H9 (cell line): ENCODE measurements at regions not wholly inside any gene's neighbourhood (a gene's known extent, or its start where the extent isn't known, plus 50 kb on each side); places are given as distances from the start of the nearest gene placed in this dataset.

Experiments used
- DNase-seq: peaks from one replicate; pipeline ENCODE4 v3.0.0-alpha.2; 2017
- H2AFZ ChIP-seq: one replicate; pipeline ENCODE4 v1.6.1; 2013; ENCODE audit warnings: mild to moderate bottlenecking, low read length, control low read depth, moderate library complexity
- H2AK5ac ChIP-seq: 2 replicates; pipeline ENCODE4 v1.6.1; 2013; ENCODE audit warnings: low read length, control low read depth, mixed read lengths; ENCODE audit not compliant: insufficient read length
- H2BK120ac ChIP-seq: one replicate; pipeline ENCODE4 v1.6.1; 2013; ENCODE audit warnings: low read depth, mild to moderate bottlenecking, low read length, control low read depth, inconsistent platforms; ENCODE audit not compliant: poor library complexity, severe bottlenecking
- H2BK12ac ChIP-seq: 2 replicates; pipeline ENCODE4 v1.6.1; 2013; ENCODE audit warnings: low read length, control low read depth, mixed read lengths, low read depth; ENCODE audit not compliant: insufficient read length
- H2BK15ac ChIP-seq: 2 replicates; pipeline ENCODE4 v1.6.1; 2013; ENCODE audit warnings: low read depth, low read length, control low read depth
- H2BK20ac ChIP-seq: one replicate; pipeline ENCODE4 v1.6.1; 2013; ENCODE audit warnings: low read depth, mild to moderate bottlenecking, low read length, control low read depth, inconsistent platforms; ENCODE audit not compliant: poor library complexity, severe bottlenecking
- H2BK5ac ChIP-seq: 2 replicates; pipeline ENCODE4 v1.6.1; 2013; ENCODE audit warnings: low read length, control low read depth, mixed read lengths; ENCODE audit not compliant: insufficient read length
- H3K14ac ChIP-seq: 2 replicates; pipeline ENCODE4 v1.6.1; 2013; ENCODE audit warnings: low read length, control low read depth; ENCODE audit not compliant: insufficient read depth
- H3K18ac ChIP-seq: 2 replicates; pipeline ENCODE4 v1.6.1; 2013; ENCODE audit warnings: low read depth, mild to moderate bottlenecking, mixed read lengths, low read length, control low read depth; ENCODE audit not compliant: insufficient read length
- H3K23ac ChIP-seq: 2 replicates; pipeline ENCODE4 v1.6.1; 2013; ENCODE audit warnings: low read length, control low read depth, mixed read lengths, low read depth; ENCODE audit not compliant: insufficient read length
- H3K23me2 ChIP-seq: 2 replicates; pipeline ENCODE4 v1.6.1; 2013; ENCODE audit warnings: low read depth, mild to moderate bottlenecking, mixed read lengths, low read length, control low read depth; ENCODE audit not compliant: insufficient read length, poor library complexity, severe bottlenecking
- H3K27ac ChIP-seq: 2 replicates; pipeline ENCODE4 v1.5.1; 2013; ENCODE audit warnings: low read length, control low read depth, mixed read lengths, low read depth; ENCODE audit not compliant: insufficient read length
- H3K27me3 ChIP-seq: 2 replicates; pipeline ENCODE4 v1.6.1; 2013; ENCODE audit warnings: low read length, control low read depth, inconsistent platforms; ENCODE audit not compliant: insufficient read depth
- H3K4ac ChIP-seq: 2 replicates; pipeline ENCODE4 v1.6.1; 2013; ENCODE audit warnings: low read depth, mild to moderate bottlenecking, control low read depth, inconsistent platforms, low read length, moderate library complexity
- H3K4me1 ChIP-seq: 2 replicates; pipeline ENCODE4 v1.6.1; 2013; ENCODE audit warnings: low read length, control low read depth, inconsistent platforms; ENCODE audit not compliant: insufficient read depth
- H3K4me2 ChIP-seq: 2 replicates; pipeline ENCODE4 v1.6.1; 2013; ENCODE audit warnings: low read length, control low read depth, mixed read lengths; ENCODE audit not compliant: insufficient read length, insufficient read depth
- H3K56ac ChIP-seq: 2 replicates; pipeline ENCODE4 v1.6.1; 2013; ENCODE audit warnings: low read depth, mild to moderate bottlenecking, mixed read lengths, low read length, control low read depth; ENCODE audit not compliant: insufficient read length
- H3K79me1 ChIP-seq: 2 replicates; pipeline ENCODE4 v1.6.1; 2013; ENCODE audit warnings: low read depth, mild to moderate bottlenecking, moderate library complexity, low read length, control low read depth, inconsistent platforms; ENCODE audit not compliant: insufficient read depth, poor library complexity, severe bottlenecking
- H3K79me2 ChIP-seq: 2 replicates; pipeline ENCODE4 v1.6.1; 2013; ENCODE audit warnings: low read length, control low read depth, inconsistent platforms; ENCODE audit not compliant: insufficient read depth
- H3K9ac ChIP-seq: 2 replicates; pipeline ENCODE4 v1.6.1; 2013; ENCODE audit warnings: low read length, control low read depth, mixed read lengths; ENCODE audit not compliant: insufficient read length; ENCODE audit errors: extremely low read depth
- H3K9me3 ChIP-seq: one replicate; pipeline ENCODE4 v1.6.1; 2013; ENCODE audit warnings: low read depth, low read length, inconsistent platforms; ENCODE audit not compliant: control insufficient read depth
- H3T11ph ChIP-seq: one replicate; pipeline ENCODE4 v1.6.1; 2013; ENCODE audit warnings: mild to moderate bottlenecking, low read length, control low read depth, inconsistent platforms
- H4K20me1 ChIP-seq: one replicate; pipeline ENCODE4 v1.6.1; 2013; ENCODE audit not compliant: control insufficient read depth, insufficient read length, insufficient read depth
- H4K5ac ChIP-seq: 2 replicates; pipeline ENCODE4 v1.6.1; 2013; ENCODE audit warnings: low read depth, mild to moderate bottlenecking, mixed read lengths, low read length, control low read depth; ENCODE audit not compliant: insufficient read length
- H4K8ac ChIP-seq: replicated peaks from 2 replicates; pipeline ENCODE4 v1.6.1; 2013; ENCODE audit warnings: low read length, control low read depth, mixed read lengths, low read depth; ENCODE audit not compliant: insufficient read length
- H4K91ac ChIP-seq: 2 replicates; pipeline ENCODE4 v1.6.1; 2013; ENCODE audit warnings: low read depth, mild to moderate bottlenecking, moderate library complexity, mixed read lengths, low read length, control low read depth; ENCODE audit not compliant: insufficient read length
- H3K27ac Mint-ChIP-seq, 3 experiments: 2 replicates in 2 of 3; 3 replicates in 1 of 3; pipeline ENCODE4 v1.8.0; 2020 to 2021; ENCODE audit warnings: mixed read lengths in 3 of 3, mild to moderate bottlenecking in 1 of 3, moderate library complexity in 1 of 3
- H3K27me3 Mint-ChIP-seq: 2 replicates; pipeline ENCODE4 v1.8.0; 2021; ENCODE audit warnings: low read depth, mild to moderate bottlenecking, moderate library complexity, mixed read lengths
- H3K36me3 Mint-ChIP-seq, 3 experiments: 2 replicates in 2 of 3; 3 replicates in 1 of 3; pipeline ENCODE4 v1.8.0; 2020 to 2021; ENCODE audit warnings: low read depth in 3 of 3, mixed read lengths in 3 of 3; ENCODE audit not compliant: insufficient read depth in 1 of 3
- H3K4me1 Mint-ChIP-seq, 2 experiments: 2 replicates each; pipeline ENCODE4 v1.8.0; 2020; ENCODE audit warnings: mixed read lengths in 2 of 2
- H3K4me3 Mint-ChIP-seq, 2 experiments: 2 replicates in 1 of 2; 3 replicates in 1 of 2; pipeline ENCODE4 v1.8.0; 2020 to 2021; ENCODE audit warnings: mild to moderate bottlenecking in 2 of 2, mixed read lengths in 2 of 2, moderate library complexity in 1 of 2
- H3K9me3 Mint-ChIP-seq, 2 experiments: 2 replicates in 1 of 2; 3 replicates in 1 of 2; pipeline ENCODE4 v1.8.0; 2020; ENCODE audit warnings: mild to moderate bottlenecking in 2 of 2, mixed read lengths in 2 of 2, moderate library complexity in 1 of 2
- CTCF ChIP-seq: fragments of 200-600 bp; sonication (generic); conservative IDR thresholded peaks from 3 replicates; pipeline ENCODE4 v1.8.0; 2021; ENCODE audit warnings: antibody characterized with exemption, mild to moderate bottlenecking
- WGBS: extraction: QIAGEN DNeasy Blood & Tissue Kit; methylation state at CpG from one replicate; pipeline ENCODE4 v1.1.7; 2013; ENCODE audit warnings: missing lambda C conversion rate, low lambda C conversion rate, mixed read lengths; ENCODE audit not compliant: insufficient read length; ENCODE audit errors: extremely low coverage; 5-methylcytosine and 5-hydroxymethylcytosine counted together

GRCh38 chr4:11895766-11896165, 467.1 kb upstream of the HS3ST1 start:
- H2AK5ac ChIP-seq: no peak overlapping the region
- H4K91ac ChIP-seq: no peak overlapping the region
- H3K4me1 Mint-ChIP-seq: peaks cover 5 to 6% of the 10 kb centered on the region in 2 experiments; a peak in 2 of 4 replicates
- H3K9ac ChIP-seq: no peak overlapping the region
- WGBS: no CpG with 5 or more reads among the region's 1 CpG
- no peak for DNase-seq
- no peak overlapping the region for H3K27ac Mint-ChIP-seq
- no peak overlapping the region for H3K4me3 Mint-ChIP-seq
- H3K4ac ChIP-seq: no peak overlapping the region
- H4K5ac ChIP-seq: no peak overlapping the region
- H3K23me2 ChIP-seq: no peaks in the 10 kb centered on the region
- H3K79me2 ChIP-seq: no peaks in the 10 kb centered on the region
- TF ChIP-seq CTCF: no peak
- H2BK120ac ChIP-seq: no peak overlapping the region
- H2BK12ac ChIP-seq: no peak overlapping the region
- H4K20me1 ChIP-seq: no peaks in the 10 kb centered on the region
- H3K56ac ChIP-seq: no peak overlapping the region
- H3K9me3 Mint-ChIP-seq: peaks cover 23 to 30% of the 10 kb centered on the region in 2 experiments
- H3K14ac ChIP-seq: no peak overlapping the region
- no peak overlapping the region for H3K18ac ChIP-seq
- H3K9me3 ChIP-seq: no peaks in the 10 kb centered on the region
- H3K27me3 ChIP-seq: no peaks in the 10 kb centered on the region
- no peaks in the 10 kb centered on the region for H3K79me1 ChIP-seq
- no peaks in the 10 kb centered on the region for H3K27me3 Mint-ChIP-seq
- H3K23ac ChIP-seq: no peak overlapping the region
- H3K27ac ChIP-seq: no peak overlapping the region
- no peak overlapping the region for H3K4me2 ChIP-seq
- H2BK5ac ChIP-seq: no peak overlapping the region
- no peak overlapping the region for H2AFZ ChIP-seq
- H2BK20ac ChIP-seq: no peak overlapping the region
- no peaks in the 10 kb centered on the region for H3K4me1 ChIP-seq
- no peak overlapping the region for H2BK15ac ChIP-seq
- H4K8ac ChIP-seq: no peak overlapping the region
- no peak overlapping the region for H3T11ph ChIP-seq
- H3K36me3 Mint-ChIP-seq: peaks cover 22 to 26% (median 24%) of the 10 kb centered on the region in 3 experiments
